HG03196 (cell line): ENCODE measurements at regions not wholly inside any gene's neighbourhood (a gene's known extent, or its start where the extent isn't known, plus 50 kb on each side); places are given as distances from the start of the nearest gene placed in this dataset.

Experiments used
- ATAC-seq: cut with Tn5 transposase; IDR thresholded peaks from one replicate; pipeline ENCODE4 v1.9.1; 2021; ENCODE audit not compliant: unreplicated experiment

DNA sequence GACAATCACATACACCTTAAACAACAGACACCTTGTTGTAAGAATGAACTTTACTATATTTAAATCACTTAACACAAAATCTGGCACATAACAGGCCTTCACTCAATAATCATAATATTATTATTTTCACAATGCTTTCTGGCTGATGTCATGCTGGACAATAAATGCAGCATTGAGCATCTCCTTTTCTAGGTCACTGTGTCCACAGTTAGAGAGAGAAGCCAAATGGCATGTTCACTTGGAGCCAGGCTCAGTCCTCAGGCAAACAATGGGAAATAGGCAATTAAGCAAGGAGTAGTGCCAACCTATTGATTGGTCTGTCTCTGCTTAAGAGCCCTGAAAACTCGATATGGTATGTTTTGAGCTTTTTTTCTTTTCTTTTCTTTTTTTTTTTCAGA is 50.6 kb upstream of the KLF4 start:
- no peak for ATAC-seq

DNA sequence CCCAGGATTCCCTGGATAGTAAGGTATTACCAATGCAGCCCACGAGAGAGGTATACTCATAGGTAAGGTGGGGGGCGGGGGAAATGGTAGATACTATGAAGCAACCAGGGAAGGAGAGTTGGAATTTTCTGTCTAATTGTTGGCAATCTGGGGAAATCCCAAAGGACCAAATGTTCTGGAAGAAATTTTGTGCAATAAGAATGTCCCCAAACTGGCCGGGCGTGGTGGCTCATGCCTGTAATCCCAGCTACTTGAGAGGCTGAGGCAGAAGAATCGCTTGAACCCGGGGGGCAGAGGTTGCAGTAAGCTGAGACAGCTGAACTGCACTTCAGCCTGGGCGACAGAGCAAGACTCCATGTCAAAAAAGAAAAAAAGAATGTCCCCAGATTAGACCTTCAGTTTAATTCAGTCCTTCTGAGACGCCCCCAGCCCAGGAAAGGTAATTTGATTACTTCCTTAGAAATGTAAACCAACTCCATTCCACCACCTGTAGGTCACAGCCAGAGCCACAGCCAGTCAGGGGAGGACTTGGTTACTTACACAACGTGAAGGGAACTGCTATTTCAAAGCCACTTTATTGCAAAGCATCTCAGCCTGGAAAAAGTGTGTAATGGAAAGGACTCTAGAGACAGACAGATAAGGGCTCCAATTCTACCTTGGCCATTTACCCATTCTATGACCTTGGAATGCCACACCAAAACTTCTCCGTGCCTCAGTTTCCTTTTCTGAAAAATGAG is 50.0 kb upstream of the KLF4 start:
- ATAC-seq = no peak
